B cell (primary cell): ENCODE measurements at regions not wholly inside any gene's neighbourhood (a gene's known extent, or its start where the extent isn't known, plus 50 kb on each side); places are given as distances from the start of the nearest gene placed in this dataset.

Source experiments
- CTCF ChIP-seq: fragments of 200-600 bp; IDR thresholded peaks from one replicate; pipeline ENCODE4 v1.8.0; 2022; ENCODE audit warnings: antibody characterized with exemption, mild to moderate bottlenecking
- EZH2 ChIP-seq: IDR thresholded peaks from 2 replicates; pipeline ENCODE4 v1.6.1; 2012; ENCODE audit warnings: borderline replicate concordance, low read depth, mild to moderate bottlenecking, moderate library complexity, low read length; ENCODE audit not compliant: insufficient read depth, poor library complexity, severe bottlenecking

GRCh38 chr18:78010363-78010762 lies 760.7 kb downstream of the GALR1 start:
- TF ChIP-seq CTCF = no peak
- no peak for TF ChIP-seq EZH2
